HG03460 (cell line): ENCODE measurements at regions not wholly inside any gene's neighbourhood (a gene's known extent, or its start where the extent isn't known, plus 50 kb on each side); places are given as distances from the start of the nearest gene placed in this dataset.

Source experiments
- ATAC-seq: cut with Tn5 transposase; IDR thresholded peaks from one replicate; pipeline ENCODE4 v1.9.1; 2021; ENCODE audit not compliant: unreplicated experiment

DNA sequence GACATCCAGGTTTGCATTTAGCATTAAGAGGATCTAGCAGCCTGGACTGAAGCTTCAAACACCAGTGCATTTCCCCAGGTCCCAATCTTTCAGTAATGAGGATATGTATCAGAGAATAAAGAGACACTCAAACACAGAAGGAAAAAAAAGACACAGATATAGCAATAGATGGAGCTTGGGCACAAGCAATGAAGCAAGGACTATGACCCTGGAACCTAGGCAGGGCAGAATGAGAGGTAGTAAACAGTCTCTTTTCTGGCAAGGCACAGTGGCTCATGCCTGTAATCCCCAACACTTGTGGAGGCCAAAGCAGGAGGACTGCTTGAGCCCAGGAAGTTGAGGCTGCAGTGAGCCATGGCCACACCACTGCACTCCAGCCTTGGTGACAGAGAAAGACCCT is 80.7 kb upstream of the HNRNPA3 start:
- no peak for ATAC-seq

DNA sequence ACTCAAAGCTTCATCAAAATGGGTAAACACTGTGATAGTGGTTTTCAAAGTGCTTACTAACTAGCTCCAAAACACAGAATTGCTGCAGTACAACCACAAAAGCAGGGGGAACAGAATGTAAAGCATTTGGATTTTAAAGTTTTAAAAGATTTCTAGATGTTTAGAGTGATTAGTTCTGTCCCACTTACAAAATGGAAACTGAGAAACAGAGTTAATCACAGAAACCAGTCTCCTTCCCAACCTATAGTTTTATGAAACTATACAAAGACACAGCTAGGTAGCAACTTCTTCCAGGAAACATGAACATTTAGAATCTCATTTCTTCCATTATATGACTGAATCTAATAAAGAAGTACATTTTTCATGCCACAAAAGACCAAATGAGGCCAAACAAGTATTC is 73.8 kb upstream of the HNRNPA3 start:
- ATAC-seq, result no peak

DNA sequence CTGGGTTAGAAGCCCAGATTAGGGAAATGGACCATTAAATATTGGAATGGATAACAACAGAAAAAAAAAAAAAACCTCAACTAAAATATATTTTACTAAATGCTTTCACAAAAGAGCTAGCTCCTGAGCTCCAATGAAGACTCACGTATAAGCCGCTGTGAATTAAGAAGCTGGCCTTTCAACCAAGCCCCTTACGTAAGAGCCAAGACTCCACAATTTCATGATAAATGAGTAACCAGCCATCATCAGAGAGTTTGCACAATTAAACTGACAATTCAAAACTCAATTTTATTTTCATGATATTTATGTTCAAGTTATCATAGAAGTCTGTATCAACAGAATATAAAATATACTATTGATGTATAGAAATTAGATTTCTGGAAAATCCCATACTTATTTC is 70.7 kb upstream of the HNRNPA3 start:
- no peak for ATAC-seq

DNA sequence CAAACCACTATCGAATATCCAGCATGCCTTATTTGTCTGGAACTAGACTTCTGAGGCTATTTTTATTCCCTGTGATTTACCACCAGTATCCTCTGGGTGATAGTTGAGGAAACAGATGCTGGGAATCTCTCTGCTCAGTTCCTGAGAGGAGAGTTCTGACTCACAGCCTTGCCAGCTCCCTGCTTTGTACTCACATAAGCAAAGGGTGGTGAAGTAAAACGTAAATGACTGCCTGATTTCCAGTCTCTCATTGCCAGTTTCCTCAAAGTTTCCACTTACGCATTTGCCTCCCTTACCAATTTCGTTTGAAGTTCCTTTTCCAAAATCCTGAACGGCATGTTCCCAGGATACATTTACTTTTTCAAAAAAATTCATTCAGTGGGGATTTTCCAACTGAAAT is 69.2 kb upstream of the HNRNPA3 start:
- ATAC-seq, result no peak

DNA sequence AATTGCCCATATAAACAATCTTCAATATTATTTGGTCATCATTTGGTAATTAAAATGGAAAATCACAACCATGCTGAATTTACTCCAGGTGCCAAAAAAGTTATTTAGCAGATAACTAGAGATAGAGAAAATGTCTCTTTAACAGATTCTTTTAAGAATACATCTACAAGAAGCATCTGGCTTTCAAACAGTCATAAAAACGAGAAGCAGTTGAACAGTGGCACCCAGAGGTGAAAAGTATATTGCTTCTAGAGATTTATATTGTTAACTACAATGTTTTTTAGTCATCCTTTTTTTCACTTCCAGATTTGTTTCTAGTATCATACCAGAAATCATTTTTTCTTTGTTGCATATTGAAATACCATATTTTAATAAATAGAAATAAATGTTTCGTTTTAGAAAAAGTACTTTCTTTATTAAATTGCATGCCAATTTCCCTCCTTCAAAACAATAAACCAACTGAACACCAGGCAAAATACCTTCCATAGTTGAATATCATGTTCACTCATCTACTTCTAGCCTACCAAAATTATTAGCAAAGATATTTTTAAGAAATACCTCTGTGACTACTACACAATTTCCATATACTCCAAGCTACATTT is 65.4 kb upstream of the HNRNPA3 start:
- peak; percentile 55 for ATAC-seq

DNA sequence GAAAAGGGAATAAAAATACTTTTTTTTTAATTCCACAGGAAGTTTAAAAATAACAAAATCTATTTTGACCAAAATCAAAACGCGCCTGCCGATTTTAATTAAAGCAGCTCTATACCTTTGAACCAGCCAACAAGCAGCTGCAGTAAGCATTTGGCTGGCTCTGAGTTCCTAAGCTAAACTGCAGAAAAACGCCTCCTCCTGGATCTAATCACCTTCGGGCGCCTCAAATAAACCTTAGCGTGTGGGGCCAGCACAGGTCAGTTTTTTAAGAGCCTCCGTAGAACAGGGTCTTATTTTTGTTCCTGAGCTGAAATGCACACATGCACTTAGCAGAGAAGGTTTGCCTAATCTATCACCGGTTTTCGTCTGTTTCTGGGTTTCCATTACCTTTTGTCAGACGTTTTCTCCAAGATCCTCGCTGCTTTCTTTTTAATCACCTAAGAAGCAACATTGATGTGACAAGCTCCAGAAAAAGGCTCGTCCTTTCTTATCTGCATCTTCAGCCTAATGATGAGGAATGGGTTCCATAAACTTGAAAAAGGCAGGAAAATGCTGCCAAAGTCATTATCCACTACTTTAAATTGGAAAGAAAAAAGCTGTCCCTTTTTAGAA is 64.7 kb upstream of the HNRNPA3 start:
- ATAC-seq, result no peak

DNA sequence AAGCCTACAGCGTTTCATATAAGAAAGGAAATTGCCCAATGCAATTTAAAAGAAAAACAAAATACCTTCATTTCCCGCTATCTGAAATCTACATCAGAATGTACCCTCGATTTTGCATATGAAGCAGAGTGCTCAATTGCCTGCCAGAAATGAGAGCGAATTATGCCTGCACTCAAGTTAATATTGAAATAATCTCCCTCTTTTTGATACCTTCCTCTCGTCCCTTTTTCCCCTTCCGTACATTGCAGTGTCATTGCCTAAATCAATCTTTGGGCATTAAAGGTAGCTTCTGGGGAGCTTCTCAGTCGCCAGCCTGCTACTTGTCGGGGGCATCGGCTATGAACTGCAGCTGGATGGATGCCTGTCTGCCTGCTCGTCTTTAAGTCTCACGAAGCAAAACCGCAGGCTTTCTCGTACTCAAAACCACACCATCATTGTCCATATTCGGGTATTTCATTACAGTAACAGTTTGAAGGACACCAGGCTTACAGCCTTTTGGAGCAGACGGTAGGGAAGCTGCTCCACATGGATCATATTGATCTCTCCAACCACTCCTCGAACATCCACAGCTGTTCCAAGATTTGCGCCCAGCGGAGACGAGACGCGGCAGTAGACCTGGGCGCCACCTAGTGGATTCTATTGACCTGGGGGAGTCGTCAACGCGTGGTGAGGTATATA is 64.0 kb upstream of the HNRNPA3 start:
- ATAC-seq, result peak; percentile 89

DNA sequence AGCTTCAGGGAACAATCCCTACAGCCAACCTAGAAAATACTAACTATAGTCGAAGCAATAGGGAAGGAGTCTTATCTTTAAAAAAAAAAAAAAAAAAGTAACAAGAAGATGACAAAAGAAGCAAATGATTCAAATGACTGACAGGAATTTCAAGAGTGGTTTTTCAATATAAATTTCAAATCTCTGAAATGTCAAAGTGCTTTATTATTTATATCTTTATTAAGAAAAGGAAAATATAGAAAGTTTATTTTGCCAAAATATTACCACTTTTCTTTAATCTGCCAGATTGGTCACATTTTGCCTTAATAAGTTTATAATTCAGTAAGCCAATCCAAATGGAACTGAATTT is 63.5 kb upstream of the HNRNPA3 start:
- ATAC-seq, result no peak

DNA sequence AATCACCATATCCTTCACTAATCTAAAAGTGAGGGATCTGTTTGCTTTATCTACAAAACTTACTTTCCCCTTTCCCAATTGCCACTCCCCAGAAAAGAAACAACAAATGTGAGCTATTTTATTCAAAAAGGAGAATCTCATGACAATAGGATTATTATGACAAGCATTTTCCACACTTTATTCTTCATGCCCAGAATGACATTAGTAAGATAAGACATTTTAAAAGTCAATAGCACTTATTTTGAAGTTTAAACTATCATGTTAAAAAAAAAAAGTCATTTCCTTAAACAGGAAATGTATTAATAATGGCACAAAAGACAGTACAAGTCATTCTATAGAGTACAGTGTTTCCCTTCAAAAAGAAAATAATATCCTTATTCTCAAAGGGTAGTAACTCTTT is 58.8 kb upstream of the HNRNPA3 start:
- no peak for ATAC-seq

DNA sequence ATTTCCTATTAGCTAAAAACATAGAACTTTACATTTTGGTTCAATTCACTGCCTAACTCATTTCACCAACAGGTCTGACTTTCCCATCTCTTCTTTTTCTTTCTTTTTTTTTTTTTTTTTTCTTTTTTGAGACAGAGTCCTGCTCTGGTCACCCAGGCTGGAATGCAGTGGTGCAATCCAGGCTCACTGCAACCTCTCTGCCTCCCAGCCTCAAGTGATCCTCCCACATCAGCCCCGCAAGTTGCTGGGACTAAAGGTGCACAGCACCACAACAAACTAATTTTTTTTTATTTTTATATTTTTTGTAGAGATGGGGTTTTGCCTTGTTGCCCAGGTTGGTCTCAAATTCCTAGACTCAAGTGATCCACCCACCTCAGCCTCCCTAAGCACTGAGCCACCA is 57.8 kb upstream of the HNRNPA3 start:
- ATAC-seq, result no peak

DNA sequence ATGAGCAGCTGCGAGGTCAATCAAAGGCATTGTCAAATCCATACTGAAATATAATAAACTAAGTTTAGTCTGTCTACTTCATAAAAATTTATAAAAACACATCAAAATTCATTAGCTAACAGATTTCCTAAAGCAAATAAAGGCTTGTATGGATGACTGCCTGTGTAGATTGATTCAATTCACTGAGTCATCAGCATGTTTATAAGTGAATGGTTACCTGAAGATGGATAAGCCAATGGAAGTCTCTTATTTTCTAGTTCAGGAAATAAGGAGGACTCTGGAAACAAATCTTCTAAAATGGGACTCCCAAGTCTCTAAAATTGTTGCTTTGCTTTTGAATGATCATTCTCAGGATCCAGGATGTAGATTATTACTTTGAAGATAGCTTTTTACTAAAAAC is 57.0 kb upstream of the HNRNPA3 start:
- ATAC-seq, result no peak

DNA sequence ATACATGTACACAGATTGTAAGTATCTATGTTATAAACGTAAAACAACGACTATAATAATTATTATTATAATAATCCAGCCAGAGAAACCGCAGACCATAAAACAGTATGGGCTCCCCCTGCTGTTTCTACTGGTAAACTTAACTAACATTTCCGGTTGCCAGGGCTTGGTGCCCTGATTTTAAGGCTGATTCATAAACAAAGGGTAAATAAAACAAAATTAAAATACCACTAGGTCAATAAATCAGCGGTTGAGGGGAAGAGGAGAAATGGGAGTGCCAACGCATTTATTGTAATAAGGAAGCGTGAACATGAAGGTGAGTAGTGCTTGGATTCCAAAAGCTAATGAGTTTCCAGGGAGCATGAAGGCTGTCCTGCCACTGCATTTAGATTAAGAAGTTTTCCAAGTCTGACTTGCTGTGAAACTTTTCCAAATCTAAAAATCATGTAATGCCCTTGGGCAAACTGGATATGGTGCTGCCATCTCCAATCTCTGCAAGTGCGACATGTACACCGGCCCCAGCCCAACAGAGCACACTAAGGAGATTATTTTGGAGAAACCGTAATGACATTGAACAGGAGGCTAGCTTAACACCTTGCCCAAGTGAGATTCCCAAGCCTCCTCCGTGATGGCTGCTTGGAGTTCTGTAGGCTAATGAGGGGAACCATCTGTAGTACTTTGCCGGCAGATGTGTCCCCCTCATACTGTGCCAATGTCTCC is 50.7 kb upstream of the HNRNPA3 start:
- ATAC-seq, result no peak
